NCI-H524 (cell line): ENCODE measurements at regions not wholly inside any gene's neighbourhood (a gene's known extent, or its start where the extent isn't known, plus 50 kb on each side); places are given as distances from the start of the nearest gene placed in this dataset.
"Not testable (repeated sequence)": the region's sequence is repeated elsewhere in the genome, so short reads cannot be mapped to it uniquely, and the experiment has no call there.

Experiments
- DNase-seq, 2 experiments: peaks; one replicate each; lab custom pipeline; 2025; lab: John Stamatoyannopoulos, UW

GRCh38 chr4:52157071-52157470 lies 106.0 kb downstream of the SPATA18 start:
- not testable (repeated sequence) for DNase-seq

DNA sequence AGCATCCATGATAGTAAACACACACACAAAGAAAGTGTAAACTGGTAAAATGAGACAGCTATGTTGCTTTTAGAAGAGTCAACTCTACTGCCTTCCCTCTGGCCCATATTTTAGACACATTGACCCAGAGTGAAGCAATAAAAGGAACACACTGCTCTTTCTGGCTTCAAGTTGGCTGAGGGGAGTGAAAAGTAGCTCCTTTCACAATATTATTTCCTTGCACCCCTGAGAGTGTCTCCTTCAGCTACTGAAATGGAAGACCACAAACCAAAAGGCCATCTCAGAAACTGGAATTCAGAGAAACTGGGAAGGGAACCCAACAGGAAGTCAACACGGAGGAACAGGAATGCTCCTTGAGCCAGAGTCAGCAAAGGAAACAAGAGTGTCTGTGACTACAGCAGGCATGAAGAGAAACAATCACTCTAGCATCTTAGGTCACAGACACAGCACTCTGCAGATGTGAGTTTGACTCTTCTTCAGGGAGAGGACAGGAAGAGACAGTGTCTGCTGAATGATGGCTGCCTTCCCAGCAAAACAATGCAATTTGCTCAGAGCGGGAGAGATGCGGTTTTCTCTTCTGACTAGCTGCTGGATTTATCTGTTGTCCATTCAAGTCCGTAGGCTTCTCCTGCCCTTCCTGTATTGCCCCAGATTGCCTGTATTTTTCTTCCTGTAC lies 106.7 kb downstream of the SPATA18 start:
- no peak for DNase-seq

DNA sequence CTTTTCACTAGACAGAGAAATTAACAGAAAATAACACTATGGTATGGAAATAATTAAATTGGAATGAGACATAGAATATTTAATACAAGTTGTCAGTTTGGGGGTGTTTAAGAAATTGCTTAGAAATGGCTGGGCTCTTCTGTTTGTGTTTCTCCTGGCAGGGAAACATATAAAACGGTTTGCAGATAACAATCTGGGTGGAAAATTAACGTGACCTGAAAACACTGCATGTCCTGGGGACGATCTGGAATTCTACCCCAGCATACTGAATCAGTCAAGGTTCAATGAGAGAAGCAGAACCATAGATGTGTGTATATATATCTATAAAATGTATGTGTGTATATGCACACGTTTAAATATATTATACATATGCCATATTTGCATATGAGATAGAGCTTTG lies 109.8 kb downstream of the SPATA18 start:
- no peak for DNase-seq

- DNase-seq, result no peak
These were observed 113.0 kb downstream of the SPATA18 start for GRCh38 chr4:52164116-52164515.

DNA sequence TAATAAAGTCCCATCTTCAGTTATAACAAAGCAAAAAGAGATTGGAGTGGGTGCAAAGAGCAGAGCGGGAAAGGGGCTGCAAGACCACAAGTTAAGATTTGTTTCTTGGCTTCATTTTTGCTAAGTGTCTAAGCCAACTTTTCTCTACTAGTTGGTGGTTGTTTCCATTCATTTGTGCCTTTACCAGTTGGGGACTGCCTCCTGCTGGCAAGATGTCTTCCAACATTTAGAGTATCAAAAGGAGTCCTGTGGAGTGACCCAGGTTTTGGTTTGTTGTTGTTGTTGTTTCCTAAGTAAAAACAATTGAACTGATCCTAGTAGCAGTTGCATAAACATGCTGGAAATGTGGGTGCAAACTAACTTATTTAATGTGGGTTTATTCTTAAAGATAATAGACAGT lies 121.1 kb downstream of the SPATA18 start:
- no peak for DNase-seq

- no peak for DNase-seq
These were observed 122.5 kb downstream of the SPATA18 start for GRCh38 chr4:52173470-52174045.

GRCh38 chr4:52187603-52188002 lies 136.5 kb downstream of the SPATA18 start:
- DNase-seq, result no peak

DNA sequence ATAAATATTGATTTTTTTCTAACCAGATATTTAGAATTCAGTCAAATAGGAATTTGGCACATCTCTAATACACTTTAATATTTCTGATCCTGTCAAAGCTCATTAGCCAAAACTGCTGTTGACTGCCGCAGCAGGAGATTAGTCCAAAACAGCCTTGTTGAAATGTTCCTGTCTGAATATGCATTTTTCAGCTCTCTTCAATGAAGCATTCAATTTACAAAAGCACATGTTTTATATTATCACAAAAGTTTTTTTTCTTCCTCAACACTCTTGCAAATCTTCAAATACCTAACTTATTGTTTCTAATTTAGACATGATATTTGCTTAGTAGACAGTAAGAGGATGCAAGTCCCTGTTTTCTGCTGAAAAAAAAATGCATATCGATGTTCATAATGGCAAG lies 140.9 kb downstream of the SPATA18 start:
- DNase-seq, result no peak

DNA sequence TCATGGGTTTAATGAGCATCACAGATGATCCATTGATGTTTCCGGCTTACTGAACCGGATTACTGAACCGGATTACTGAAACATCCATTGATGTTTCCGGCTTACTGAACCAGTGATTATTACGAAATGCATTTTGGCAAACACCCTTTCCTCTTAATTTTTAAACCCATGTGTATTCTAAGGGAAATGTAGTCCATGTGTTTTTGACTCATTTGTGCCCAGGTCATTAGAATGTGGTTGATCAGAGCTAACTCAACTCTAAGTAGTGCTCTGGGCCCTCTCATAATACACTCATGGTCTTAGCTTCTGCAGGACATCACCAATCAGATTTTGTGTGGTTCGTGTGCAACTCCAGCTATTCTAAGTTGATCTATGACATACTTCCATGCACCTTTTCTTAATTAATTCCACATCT lies 141.6 kb downstream of the SPATA18 start:
- no peak for DNase-seq

DNA sequence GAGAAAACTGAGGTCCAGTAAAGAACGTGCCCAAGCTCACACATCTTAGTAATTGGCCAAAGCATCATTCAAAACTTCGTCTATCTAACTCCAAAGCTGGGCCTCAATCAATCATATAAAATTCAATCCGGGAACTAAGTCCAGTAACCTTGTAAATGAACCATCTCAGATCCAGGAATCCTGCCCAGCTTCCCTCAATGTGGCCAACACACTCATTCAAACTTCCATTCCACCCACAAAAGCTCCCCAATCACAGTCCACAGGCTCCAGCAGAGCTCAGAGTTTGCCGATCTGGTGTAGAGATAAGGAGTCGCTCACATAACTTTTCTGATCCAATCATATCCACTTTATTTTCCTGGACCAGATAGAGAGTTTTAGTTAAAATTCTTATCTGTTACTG lies 144.8 kb downstream of the SPATA18 start:
- no peak for DNase-seq

GRCh38 chr4:52196606-52197130 lies 145.6 kb downstream of the SPATA18 start:
- no peak for DNase-seq

GRCh38 chr4:52197306-52197705 lies 146.2 kb downstream of the SPATA18 start:
- no peak for DNase-seq

GRCh38 chr4:52198294-52198693 lies 147.2 kb downstream of the SPATA18 start:
- DNase-seq, result no peak

DNA sequence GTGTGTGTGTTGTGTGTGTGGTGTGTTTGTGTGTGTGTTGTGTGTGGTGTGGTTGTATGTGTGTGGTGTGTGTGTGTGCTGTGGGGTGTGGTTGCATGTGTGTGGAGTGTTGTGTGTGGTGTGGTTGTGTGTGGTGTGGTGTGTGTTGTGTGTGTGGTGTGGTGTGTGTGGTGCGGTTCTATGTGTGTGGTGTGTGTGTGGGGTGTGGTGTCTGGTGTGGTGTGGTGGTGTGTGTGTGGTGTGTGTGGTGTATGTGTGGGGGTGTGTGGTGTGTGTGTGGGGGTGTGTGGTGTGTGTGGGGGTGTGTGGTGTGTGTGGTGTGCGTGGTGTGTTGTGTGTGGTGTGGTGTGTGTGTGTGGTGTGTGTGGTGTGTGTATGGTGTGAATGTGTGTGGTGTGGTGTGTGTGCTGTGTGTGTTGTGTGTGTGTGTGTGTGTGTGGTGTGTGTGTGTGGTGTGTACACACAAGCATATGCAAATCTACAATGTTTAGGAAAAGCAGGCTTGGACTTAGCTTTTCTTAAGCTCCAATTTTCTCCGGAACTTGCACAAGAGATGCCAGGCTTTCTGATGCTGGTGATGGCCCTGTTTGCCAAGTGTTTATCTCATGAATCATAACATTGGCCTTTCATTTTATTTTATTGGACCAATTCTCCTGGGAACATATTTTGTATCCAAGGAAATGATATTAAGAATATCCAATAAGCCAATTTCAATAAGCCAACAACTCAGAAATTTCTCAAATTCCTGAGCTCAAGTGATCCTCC lies 148.7 kb downstream of the SPATA18 start:
- DNase-seq, result no peak

- DNase-seq, result no peak
These were observed 149.2 kb downstream of the SPATA18 start for GRCh38 chr4:52200339-52200725.

DNA sequence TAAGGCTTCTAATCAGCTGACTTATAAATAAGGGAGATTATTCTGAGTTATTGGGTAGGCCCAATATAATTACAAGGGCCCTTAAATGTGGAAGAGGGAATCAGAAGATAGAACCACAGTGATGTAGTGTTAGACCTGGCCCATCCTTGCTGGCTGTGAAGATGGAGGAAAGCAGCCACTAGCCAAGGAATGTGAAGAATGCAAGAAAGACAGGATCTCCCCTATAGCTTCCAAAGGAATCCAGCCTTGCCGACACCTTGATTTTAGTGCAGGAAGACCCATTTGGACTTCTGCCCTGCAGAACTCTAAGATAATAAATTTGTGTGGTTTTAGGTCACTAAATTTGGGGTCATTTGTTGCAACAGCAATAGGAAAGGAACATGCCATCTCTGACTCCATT lies 150.6 kb downstream of the SPATA18 start:
- no peak for DNase-seq

DNA sequence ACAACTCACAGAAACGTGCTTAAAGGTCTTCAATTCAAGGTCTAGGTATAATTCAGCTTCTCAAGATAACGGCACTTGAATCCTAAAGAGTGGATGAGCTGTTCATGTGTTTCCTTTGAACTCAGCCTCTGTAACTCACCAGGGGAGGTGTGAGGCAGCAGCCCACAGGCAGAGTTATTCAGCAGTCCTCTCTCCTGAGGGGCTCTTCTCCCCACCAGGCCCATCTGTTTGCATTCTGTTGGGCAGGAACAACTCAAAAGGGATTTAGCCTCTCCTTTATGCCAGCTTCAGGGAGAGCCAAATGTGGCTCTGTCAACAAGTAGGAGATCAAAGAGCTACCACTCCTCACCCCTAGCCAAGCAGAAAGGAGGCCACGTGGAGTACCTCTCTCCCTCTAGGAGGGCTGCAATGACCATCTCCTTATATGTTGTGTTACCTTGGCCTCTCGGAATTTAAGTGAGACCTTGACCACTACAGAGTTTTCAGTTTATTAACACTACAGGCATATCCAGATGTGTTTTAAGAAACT lies 151.2 kb downstream of the SPATA18 start:
- DNase-seq, result peak; percentile 60 to 88

GRCh38 chr4:52202931-52203330 lies 151.8 kb downstream of the SPATA18 start:
- DNase-seq, result no peak

DNA sequence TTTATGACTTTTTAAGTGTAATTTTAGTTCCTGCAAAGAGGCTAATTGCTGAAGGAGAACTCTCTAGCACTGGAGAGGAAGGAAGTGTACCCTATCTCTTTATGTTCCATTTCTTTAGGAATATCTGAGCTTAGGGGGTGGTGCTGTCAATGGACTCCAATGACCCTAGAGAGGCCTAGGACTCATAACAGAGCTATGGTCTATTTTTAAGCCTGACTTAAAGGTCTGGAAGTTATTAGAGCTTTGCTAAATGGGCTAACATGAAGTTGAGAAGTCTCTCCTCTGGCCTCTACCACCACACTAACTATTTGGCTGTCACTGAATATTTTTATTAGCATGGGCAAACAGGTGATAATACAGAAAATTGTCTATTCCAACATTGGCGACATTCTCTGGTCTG lies 152.2 kb downstream of the SPATA18 start:
- DNase-seq, result no peak

- no peak for DNase-seq
These were observed 153.8 kb downstream of the SPATA18 start for GRCh38 chr4:52204921-52205320.

GRCh38 chr4:52207146-52207545 lies 156.0 kb downstream of the SPATA18 start:
- DNase-seq, result not testable (repeated sequence)

GRCh38 chr4:52212702-52213101 lies 161.6 kb downstream of the SPATA18 start:
- no peak for DNase-seq

- no peak for DNase-seq
These were observed 180.4 kb downstream of the SPATA18 start for GRCh38 chr4:52231526-52231925.
